Activated T-helper 1 cell treated with Interleukin-2 at 50 U/mL for 16 hours (primary cell): ENCODE measurements at regions not wholly inside any gene's neighbourhood (a gene's known extent, or its start where the extent isn't known, plus 50 kb on each side); places are given as distances from the start of the nearest gene placed in this dataset.
"Not testable (repeated sequence)": the region's sequence is repeated elsewhere in the genome, so short reads cannot be mapped to it uniquely, and the experiment has no call there.

Source experiments
- DNase-seq: peaks from one replicate; pipeline ENCODE4 v3.0.0-alpha.2; 2020; ENCODE audit warnings: low read depth

GRCh38 chr15:93359060-93359408 lies 270.0 kb upstream of the RGMA start:
- no peak for DNase-seq

GRCh38 chr15:93358166-93359059 lies 269.4 kb upstream of the RGMA start:
- DNase-seq = no peak

GRCh38 chr15:93348711-93349545 lies 259.9 kb upstream of the RGMA start:
- no peak for DNase-seq

- no peak for DNase-seq
Observed at GRCh38 chr15:93347986-93348385, 259.0 kb upstream of the RGMA start.

- DNase-seq = no peak
Observed at GRCh38 chr15:93345981-93346380, 257.0 kb upstream of the RGMA start.

- not testable (repeated sequence) for DNase-seq
Observed at GRCh38 chr15:93343402-93343801, 254.4 kb upstream of the RGMA start.

- DNase-seq = no peak
Observed at GRCh38 chr15:93341164-93341563, 252.2 kb upstream of the RGMA start.

- no peak for DNase-seq
Observed at GRCh38 chr15:93340406-93340805, 251.4 kb upstream of the RGMA start.

GRCh38 chr15:93333796-93334195 lies 244.8 kb upstream of the RGMA start:
- DNase-seq = no peak

GRCh38 chr15:93333126-93333525 lies 244.1 kb upstream of the RGMA start:
- not testable (repeated sequence) for DNase-seq

- DNase-seq = no peak
Observed at GRCh38 chr15:93332168-93332553, 243.2 kb upstream of the RGMA start.

- no peak for DNase-seq
Observed at GRCh38 chr15:93331545-93332167, 242.6 kb upstream of the RGMA start.

GRCh38 chr15:93330912-93331544 lies 242.0 kb upstream of the RGMA start:
- DNase-seq = no peak

GRCh38 chr15:93327364-93327763 lies 238.4 kb upstream of the RGMA start:
- DNase-seq = no peak

GRCh38 chr15:93324186-93324975 lies 235.4 kb upstream of the RGMA start:
- no peak for DNase-seq

- no peak for DNase-seq
Observed at GRCh38 chr15:93321881-93322282, 232.9 kb upstream of the RGMA start.

- no peak for DNase-seq
Observed at GRCh38 chr15:93319121-93319814, 230.3 kb upstream of the RGMA start.

- no peak for DNase-seq
Observed at GRCh38 chr15:93317772-93318171, 228.8 kb upstream of the RGMA start.

GRCh38 chr15:93314245-93314644 lies 225.2 kb upstream of the RGMA start:
- DNase-seq = no peak

- DNase-seq = no peak
Observed at GRCh38 chr15:93312891-93313486, 224.0 kb upstream of the RGMA start.
